ENCODE measurements at regions not wholly inside any gene's neighbourhood (a gene's known extent, or its start where the extent isn't known, plus 50 kb on each side); places are given as distances from the start of the nearest gene placed in this dataset.

DNA sequence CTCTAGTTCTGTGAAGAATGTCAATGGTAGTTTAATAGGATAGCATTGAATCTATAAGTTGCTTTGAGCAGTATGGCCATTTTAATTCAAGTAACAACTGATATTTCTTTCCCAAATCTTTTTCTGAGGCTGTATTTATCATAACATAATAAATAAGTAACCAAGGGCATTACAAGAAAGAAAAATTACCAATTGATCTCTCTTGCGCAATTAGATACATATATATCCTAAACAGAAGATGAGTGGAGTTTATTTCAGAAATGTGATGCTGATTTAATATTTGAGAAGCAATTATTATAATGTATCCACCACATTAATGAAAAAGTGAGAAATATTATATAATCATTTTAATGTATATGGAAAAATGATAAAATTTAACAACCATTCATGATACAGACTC lies 802.5 kb upstream of the AGA start:
- H3K4me3 ChIP-seq (ENCODE audit: low read depth, low read length) = no peak overlapping the region
- no peak for DNase-seq (ENCODE audit: low read depth)
- TF ChIP-seq, protein P1, sequence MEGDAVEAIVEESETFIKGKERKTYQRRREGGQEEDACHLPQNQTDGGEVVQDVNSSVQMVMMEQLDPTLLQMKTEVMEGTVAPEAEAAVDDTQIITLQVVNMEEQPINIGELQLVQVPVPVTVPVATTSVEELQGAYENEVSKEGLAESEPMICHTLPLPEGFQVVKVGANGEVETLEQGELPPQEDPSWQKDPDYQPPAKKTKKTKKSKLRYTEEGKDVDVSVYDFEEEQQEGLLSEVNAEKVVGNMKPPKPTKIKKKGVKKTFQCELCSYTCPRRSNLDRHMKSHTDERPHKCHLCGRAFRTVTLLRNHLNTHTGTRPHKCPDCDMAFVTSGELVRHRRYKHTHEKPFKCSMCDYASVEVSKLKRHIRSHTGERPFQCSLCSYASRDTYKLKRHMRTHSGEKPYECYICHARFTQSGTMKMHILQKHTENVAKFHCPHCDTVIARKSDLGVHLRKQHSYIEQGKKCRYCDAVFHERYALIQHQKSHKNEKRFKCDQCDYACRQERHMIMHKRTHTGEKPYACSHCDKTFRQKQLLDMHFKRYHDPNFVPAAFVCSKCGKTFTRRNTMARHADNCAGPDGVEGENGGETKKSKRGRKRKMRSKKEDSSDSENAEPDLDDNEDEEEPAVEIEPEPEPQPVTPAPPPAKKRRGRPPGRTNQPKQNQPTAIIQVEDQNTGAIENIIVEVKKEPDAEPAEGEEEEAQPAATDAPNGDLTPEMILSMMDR (IDR thresholded peaks at IDR 0.05; ENCODE audit: control insufficient read depth, extremely low read depth, insufficient read depth) = no peak

- DNase-seq (ENCODE audit: low read depth) = no peak
- TF ChIP-seq, protein P1 (IDR thresholded peaks at IDR 0.05; ENCODE audit: control insufficient read depth, extremely low read depth, insufficient read depth) = no peak
- no peak overlapping the region for H3K4me3 ChIP-seq (ENCODE audit: low read depth, low read length)
Measured at GRCh38 chr4:178255172-178255571, 812.9 kb upstream of the AGA start.

- TF ChIP-seq, protein P1 (IDR thresholded peaks at IDR 0.05; ENCODE audit: control insufficient read depth, extremely low read depth, insufficient read depth) = no peak
- no peak for DNase-seq (ENCODE audit: low read depth)
- H3K4me3 ChIP-seq (ENCODE audit: low read depth, low read length) = no peak overlapping the region
Measured at GRCh38 chr4:178258603-178259002, 816.4 kb upstream of the AGA start.

- TF ChIP-seq, protein P1 (IDR thresholded peaks at IDR 0.05; ENCODE audit: control insufficient read depth, extremely low read depth, insufficient read depth) = no peak
- DNase-seq (ENCODE audit: low read depth) = no peak
- H3K4me3 ChIP-seq (ENCODE audit: low read depth, low read length) = no peak overlapping the region
Measured at GRCh38 chr4:178259566-178259965, 817.3 kb upstream of the AGA start.

- TF ChIP-seq, protein P1 (IDR thresholded peaks at IDR 0.05; ENCODE audit: control insufficient read depth, extremely low read depth, insufficient read depth) = no peak
- H3K4me3 ChIP-seq (ENCODE audit: low read depth, low read length) = no peak overlapping the region
- DNase-seq (ENCODE audit: low read depth) = no peak
Measured at GRCh38 chr4:178264001-178264400, 821.8 kb upstream of the AGA start.

GRCh38 chr4:178271386-178271785 lies 829.1 kb upstream of the AGA start:
- TF ChIP-seq, protein P1 (IDR thresholded peaks at IDR 0.05; ENCODE audit: control insufficient read depth, extremely low read depth, insufficient read depth) = no peak
- no peak overlapping the region for H3K4me3 ChIP-seq (ENCODE audit: low read depth, low read length)
- DNase-seq (ENCODE audit: low read depth) = no peak

GRCh38 chr4:178273168-178273567 lies 830.9 kb upstream of the AGA start:
- DNase-seq (ENCODE audit: low read depth) = no peak
- TF ChIP-seq, protein P1 (IDR thresholded peaks at IDR 0.05; ENCODE audit: control insufficient read depth, extremely low read depth, insufficient read depth) = no peak
- H3K4me3 ChIP-seq (ENCODE audit: low read depth, low read length) = no peak overlapping the region

All from LNCaP clone FGC (cell line).